Osteocyte (in vitro differentiated cells): ENCODE measurements at regions not wholly inside any gene's neighbourhood (a gene's known extent, or its start where the extent isn't known, plus 50 kb on each side); places are given as distances from the start of the nearest gene placed in this dataset.
A peak's percentile ranks its signal among the peaks of the same experiment; 100 is the strongest.

Experiments
- DNase-seq: peaks from one replicate; pipeline ENCODE4 v3.0.0; 2021; ENCODE audit warnings: mixed read lengths; ENCODE audit not compliant: unreplicated experiment; ENCODE audit errors: extremely low spot score
- H3K27ac Mint-ChIP-seq: one replicate; pipeline ENCODE4 v1.8.0; 2021; ENCODE audit warnings: mild to moderate bottlenecking, mixed read lengths; ENCODE audit not compliant: unreplicated experiment
- H3K27me3 Mint-ChIP-seq: one replicate; pipeline ENCODE4 v1.8.0; 2021; ENCODE audit warnings: mixed read lengths; ENCODE audit not compliant: unreplicated experiment
- H3K36me3 Mint-ChIP-seq: one replicate; pipeline ENCODE4 v1.8.0; 2021; ENCODE audit warnings: mixed read lengths; ENCODE audit not compliant: unreplicated experiment
- H3K4me1 Mint-ChIP-seq: one replicate; pipeline ENCODE4 v1.8.0; 2021; ENCODE audit warnings: mixed read lengths; ENCODE audit not compliant: unreplicated experiment
- H3K4me3 Mint-ChIP-seq: one replicate; pipeline ENCODE4 v1.8.0; 2021; ENCODE audit warnings: mild to moderate bottlenecking, moderate library complexity, mixed read lengths; ENCODE audit not compliant: unreplicated experiment
- H3K9me3 Mint-ChIP-seq: one replicate; pipeline ENCODE4 v1.8.0; 2021; ENCODE audit warnings: mixed read lengths; ENCODE audit not compliant: unreplicated experiment
- CTCF ChIP-seq: fragments of 200-600 bp; sonication (generic); IDR thresholded peaks from 2 replicates; pipeline ENCODE4 v1.5.0; 2021; ENCODE audit warnings: antibody characterized with exemption, mild to moderate bottlenecking, moderate library complexity

GRCh38 chr20:63130658-63131577, 85.0 kb downstream of the YTHDF1 start:
- TF ChIP-seq CTCF = no peak
- Mint-ChIP-seq H3K27me3 (peaks cover 9% of the 10 kb centered on the region), H3K27ac (no peak overlapping the region), H3K36me3 (no peaks in the 10 kb centered on the region), H3K4me3 (no peak overlapping the region), H3K9me3 (no peaks in the 10 kb centered on the region), H3K4me1 (no peaks in the 10 kb centered on the region)
- DNase-seq = peak; percentile 82

GRCh38 chr20:63129991-63130657, 85.8 kb downstream of the YTHDF1 start:
- peaks cover 15% of the 10 kb centered on the region for H3K27me3 Mint-ChIP-seq
- peak; percentile 78 for DNase-seq
- TF ChIP-seq CTCF = no peak
- H3K9me3 Mint-ChIP-seq = no peaks in the 10 kb centered on the region
- no peaks in the 10 kb centered on the region for H3K36me3 Mint-ChIP-seq
- H3K27ac Mint-ChIP-seq = no peak overlapping the region
- no peak overlapping the region for H3K4me3 Mint-ChIP-seq
- H3K4me1 Mint-ChIP-seq = no peaks in the 10 kb centered on the region

- DNase-seq = no peak
- H3K27ac Mint-ChIP-seq = no peak overlapping the region
- peaks cover 15% of the 10 kb centered on the region for H3K27me3 Mint-ChIP-seq
- no peaks in the 10 kb centered on the region for H3K36me3 Mint-ChIP-seq
- H3K9me3 Mint-ChIP-seq = no peaks in the 10 kb centered on the region
- no peak overlapping the region for H3K4me3 Mint-ChIP-seq
- H3K4me1 Mint-ChIP-seq = no peaks in the 10 kb centered on the region
- no peak for TF ChIP-seq CTCF
Observed at GRCh38 chr20:63129376-63129965, 86.5 kb downstream of the YTHDF1 start.

GRCh38 chr20:63128956-63129355, 87.0 kb downstream of the YTHDF1 start:
- Mint-ChIP-seq H3K36me3 (no peaks in the 10 kb centered on the region), H3K27ac (no peak overlapping the region), H3K9me3 (no peaks in the 10 kb centered on the region), H3K4me3 (no peak overlapping the region), H3K27me3 (peaks cover 15% of the 10 kb centered on the region), H3K4me1 (no peaks in the 10 kb centered on the region)
- peak; percentile 84 for DNase-seq
- no peak for TF ChIP-seq CTCF

GRCh38 chr20:63128367-63128766, 87.6 kb downstream of the YTHDF1 start:
- peak; percentile 79 for DNase-seq
- TF ChIP-seq CTCF = no peak
- Mint-ChIP-seq H3K4me3 (no peak overlapping the region), H3K9me3 (no peaks in the 10 kb centered on the region), H3K27ac (no peak overlapping the region), H3K4me1 (no peaks in the 10 kb centered on the region), H3K27me3 (peaks cover 15% of the 10 kb centered on the region), H3K36me3 (no peaks in the 10 kb centered on the region)
